ENCODE measurements at regions not wholly inside any gene's neighbourhood (a gene's known extent, or its start where the extent isn't known, plus 50 kb on each side); places are given as distances from the start of the nearest gene placed in this dataset.

GRCh38 chr3:3288255-3288654, 108.8 kb upstream of the CRBN start:
- no peaks in the 10 kb centered on the region for H3K4me1 ChIP-seq (replicated peaks)
- DNase-seq (ENCODE audit: low read depth in 1 of 2, low spot score in 2 of 2) = no peak
- H3K4me3 ChIP-seq = no peak overlapping the region
- no peaks in the 10 kb centered on the region for H3K27me3 ChIP-seq (replicated peaks)
- no peaks in the 10 kb centered on the region; the same call in 1 of the 2 replicates for H3K9me3 ChIP-seq (replicated peaks)
- H3K36me3 ChIP-seq = no peaks in the 10 kb centered on the region
- no peak overlapping the region for H3K27ac ChIP-seq

GRCh38 chr3:3286014-3286413, 106.5 kb upstream of the CRBN start:
- Histone ChIP-seq H3K4me3 (no peak overlapping the region), H3K27me3 (replicated peaks) (no peaks in the 10 kb centered on the region), H3K27ac (no peak overlapping the region), H3K36me3 (no peaks in the 10 kb centered on the region), H3K9me3 (replicated peaks) (no peaks in the 10 kb centered on the region; the same call in 1 of the 2 replicates), H3K4me1 (replicated peaks) (no peaks in the 10 kb centered on the region)
- DNase-seq (ENCODE audit: low read depth in 1 of 2, low spot score in 2 of 2) = no peak

- H3K4me3 ChIP-seq = no peak overlapping the region
- H3K27me3 ChIP-seq (replicated peaks) = no peaks in the 10 kb centered on the region
- H3K27ac ChIP-seq = no peak overlapping the region
- H3K4me1 ChIP-seq (replicated peaks) = no peaks in the 10 kb centered on the region
- H3K36me3 ChIP-seq = no peaks in the 10 kb centered on the region
- H3K9me3 ChIP-seq (replicated peaks) = no peaks in the 10 kb centered on the region
- no peak for DNase-seq (ENCODE audit: low read depth in 1 of 2, low spot score in 2 of 2)
These were observed 101.5 kb upstream of the CRBN start for GRCh38 chr3:3281024-3281423.

GRCh38 chr3:3280396-3280795, 100.9 kb upstream of the CRBN start:
- Histone ChIP-seq H3K27me3 (replicated peaks) (no peaks in the 10 kb centered on the region), H3K36me3 (no peaks in the 10 kb centered on the region), H3K9me3 (replicated peaks) (no peaks in the 10 kb centered on the region), H3K4me1 (replicated peaks) (no peaks in the 10 kb centered on the region), H3K4me3 (no peak overlapping the region), H3K27ac (no peak overlapping the region)
- DNase-seq (ENCODE audit: low read depth in 1 of 2, low spot score in 2 of 2) = no peak

GRCh38 chr3:3278073-3278472, 98.6 kb upstream of the CRBN start:
- H3K9me3 ChIP-seq (replicated peaks) = no peaks in the 10 kb centered on the region
- H3K4me3 ChIP-seq = no peak overlapping the region
- no peak for DNase-seq (ENCODE audit: low read depth in 1 of 2, low spot score in 2 of 2)
- no peaks in the 10 kb centered on the region for H3K4me1 ChIP-seq (replicated peaks)
- no peak overlapping the region for H3K27ac ChIP-seq
- no peaks in the 10 kb centered on the region for H3K27me3 ChIP-seq (replicated peaks)
- H3K36me3 ChIP-seq = no peaks in the 10 kb centered on the region

GRCh38 chr3:3276630-3277029, 97.1 kb upstream of the CRBN start:
- Histone ChIP-seq H3K9me3 (replicated peaks) (no peaks in the 10 kb centered on the region), H3K27me3 (replicated peaks) (no peaks in the 10 kb centered on the region), H3K36me3 (no peaks in the 10 kb centered on the region), H3K4me3 (no peak overlapping the region), H3K27ac (no peak overlapping the region), H3K4me1 (replicated peaks) (no peaks in the 10 kb centered on the region)
- no peak for DNase-seq (ENCODE audit: low read depth in 1 of 2, low spot score in 2 of 2)

- Histone ChIP-seq H3K9me3 (replicated peaks) (no peaks in the 10 kb centered on the region), H3K4me3 (no peak overlapping the region), H3K36me3 (no peaks in the 10 kb centered on the region), H3K27me3 (replicated peaks) (no peaks in the 10 kb centered on the region), H3K27ac (no peak overlapping the region), H3K4me1 (replicated peaks) (no peaks in the 10 kb centered on the region)
- no peak for DNase-seq (ENCODE audit: low read depth in 1 of 2, low spot score in 2 of 2)
These were observed 85.3 kb upstream of the CRBN start for GRCh38 chr3:3264796-3265195.

GRCh38 chr3:3260870-3261269, 81.4 kb upstream of the CRBN start:
- no peaks in the 10 kb centered on the region for H3K36me3 ChIP-seq
- no peaks in the 10 kb centered on the region for H3K4me1 ChIP-seq (replicated peaks)
- no peak for DNase-seq (ENCODE audit: low read depth in 1 of 2, low spot score in 2 of 2)
- no peak overlapping the region for H3K4me3 ChIP-seq
- no peak overlapping the region for H3K27ac ChIP-seq
- H3K9me3 ChIP-seq (replicated peaks) = no peaks in the 10 kb centered on the region
- H3K27me3 ChIP-seq (replicated peaks) = no peaks in the 10 kb centered on the region

- H3K27me3 ChIP-seq (replicated peaks) = no peaks in the 10 kb centered on the region
- H3K4me3 ChIP-seq = no peak overlapping the region
- H3K36me3 ChIP-seq = no peaks in the 10 kb centered on the region
- no peak overlapping the region for H3K27ac ChIP-seq
- no peaks in the 10 kb centered on the region for H3K4me1 ChIP-seq (replicated peaks)
- no peak for DNase-seq (ENCODE audit: low read depth in 1 of 2, low spot score in 2 of 2)
- H3K9me3 ChIP-seq (replicated peaks) = no peaks in the 10 kb centered on the region
These were observed 79.7 kb upstream of the CRBN start for GRCh38 chr3:3259181-3259580.

- Histone ChIP-seq H3K36me3 (no peaks in the 10 kb centered on the region), H3K4me1 (replicated peaks) (no peaks in the 10 kb centered on the region), H3K9me3 (replicated peaks) (no peaks in the 10 kb centered on the region), H3K27ac (no peak overlapping the region), H3K4me3 (no peak overlapping the region), H3K27me3 (replicated peaks) (no peaks in the 10 kb centered on the region)
- no peak for DNase-seq (ENCODE audit: low read depth in 1 of 2, low spot score in 2 of 2)
These were observed 78.8 kb upstream of the CRBN start for GRCh38 chr3:3258281-3258680.

- no peak overlapping the region for H3K27ac ChIP-seq
- no peaks in the 10 kb centered on the region for H3K9me3 ChIP-seq (replicated peaks)
- no peaks in the 10 kb centered on the region for H3K27me3 ChIP-seq (replicated peaks)
- no peaks in the 10 kb centered on the region for H3K36me3 ChIP-seq
- DNase-seq (ENCODE audit: low read depth in 1 of 2, low spot score in 2 of 2) = no peak
- H3K4me3 ChIP-seq = no peak overlapping the region
- H3K4me1 ChIP-seq (replicated peaks) = no peaks in the 10 kb centered on the region
These were observed 62.1 kb upstream of the CRBN start for GRCh38 chr3:3241596-3241995.

- DNase-seq (ENCODE audit: low read depth in 1 of 2, low spot score in 2 of 2) = no peak
- Histone ChIP-seq H3K4me3 (no peak overlapping the region), H3K4me1 (replicated peaks) (no peaks in the 10 kb centered on the region), H3K9me3 (replicated peaks) (no peaks in the 10 kb centered on the region), H3K36me3 (no peaks in the 10 kb centered on the region), H3K27me3 (replicated peaks) (no peaks in the 10 kb centered on the region), H3K27ac (no peak overlapping the region)
These were observed 61.5 kb upstream of the CRBN start for GRCh38 chr3:3240986-3241385.

GRCh38 chr3:3237979-3238378, 58.5 kb upstream of the CRBN start:
- no peaks in the 10 kb centered on the region for H3K27me3 ChIP-seq (replicated peaks)
- H3K36me3 ChIP-seq = no peaks in the 10 kb centered on the region
- H3K9me3 ChIP-seq (replicated peaks) = no peaks in the 10 kb centered on the region
- H3K4me1 ChIP-seq (replicated peaks) = no peaks in the 10 kb centered on the region
- no peak for DNase-seq (ENCODE audit: low read depth in 1 of 2, low spot score in 2 of 2)
- H3K4me3 ChIP-seq = no peak overlapping the region
- no peak overlapping the region for H3K27ac ChIP-seq

- DNase-seq (ENCODE audit: low read depth in 1 of 2, low spot score in 2 of 2) = no peak
These were observed 52.8 kb upstream of the CRBN start for GRCh38 chr3:3232251-3232650.

More at GRCh38 chr3:3232251-3232650, 52.8 kb upstream of the CRBN start:
- H3K36me3 ChIP-seq = no peaks in the 10 kb centered on the region
- no peak overlapping the region for H3K27ac ChIP-seq
- no peaks in the 10 kb centered on the region for H3K4me1 ChIP-seq (replicated peaks)
- H3K27me3 ChIP-seq (replicated peaks) = no peaks in the 10 kb centered on the region
- H3K4me3 ChIP-seq = no peak overlapping the region
- H3K9me3 ChIP-seq (replicated peaks) = no peaks in the 10 kb centered on the region
